Stimulated activated CD4-positive, alpha-beta T cell treated with anti-CD3 and anti-CD28 coated beads, TNF-alpha, amount 100 ng/mL, for 48 hours (primary cell): ENCODE measurements at regions not wholly inside any gene's neighbourhood (a gene's known extent, or its start where the extent isn't known, plus 50 kb on each side); places are given as distances from the start of the nearest gene placed in this dataset.

Experiments
- DNase-seq, 3 donors: peaks; one replicate each; pipeline ENCODE4 v3.0.0-alpha.2; 2020; ENCODE audit warnings: low read depth in 3 of 3

- DNase-seq: no peak
Measured at GRCh38 chr9:28007097-28007817, 434.0 kb upstream of the C9orf72 start.

GRCh38 chr9:28014212-28014611 lies 440.9 kb upstream of the C9orf72 start:
- no peak for DNase-seq

- DNase-seq: no peak
Measured at GRCh38 chr9:28024676-28025075, 451.4 kb upstream of the C9orf72 start.

GRCh38 chr9:28025186-28025585 lies 451.9 kb upstream of the C9orf72 start:
- DNase-seq: no peak

- no peak for DNase-seq
Measured at GRCh38 chr9:28031521-28032267, 458.4 kb upstream of the C9orf72 start.

GRCh38 chr9:28032268-28032590 lies 458.9 kb upstream of the C9orf72 start:
- no peak for DNase-seq

GRCh38 chr9:28034242-28034641 lies 461.0 kb upstream of the C9orf72 start:
- DNase-seq: no peak

GRCh38 chr9:28037968-28038367 lies 464.7 kb upstream of the C9orf72 start:
- DNase-seq: no peak

GRCh38 chr9:28045051-28045450 lies 471.8 kb upstream of the C9orf72 start:
- DNase-seq: no peak

- no peak for DNase-seq
Measured at GRCh38 chr9:28050046-28050445, 476.8 kb upstream of the C9orf72 start.

GRCh38 chr9:28050941-28051340 lies 477.7 kb upstream of the C9orf72 start:
- no peak for DNase-seq

- no peak for DNase-seq
Measured at GRCh38 chr9:28051559-28052503, 478.6 kb upstream of the C9orf72 start.

- DNase-seq: no peak
Measured at GRCh38 chr9:28053096-28053777, 480.0 kb upstream of the C9orf72 start.

- no peak for DNase-seq
Measured at GRCh38 chr9:28056006-28056405, 482.7 kb upstream of the C9orf72 start.

GRCh38 chr9:28056466-28056865 lies 483.2 kb upstream of the C9orf72 start:
- DNase-seq: no peak

- no peak for DNase-seq
Measured at GRCh38 chr9:28059192-28059591, 485.9 kb upstream of the C9orf72 start.

GRCh38 chr9:28064241-28064815 lies 491.0 kb upstream of the C9orf72 start:
- DNase-seq: no peak

GRCh38 chr9:28073270-28073669 lies 500.0 kb upstream of the C9orf72 start:
- no peak for DNase-seq

- no peak for DNase-seq
Measured at GRCh38 chr9:28079677-28080076, 506.4 kb upstream of the C9orf72 start.

GRCh38 chr9:28082671-28083070 lies 509.4 kb upstream of the C9orf72 start:
- DNase-seq: no peak

- DNase-seq: no peak
Measured at GRCh38 chr9:28086881-28087280, 513.6 kb upstream of the C9orf72 start.
